Activated naive CD8-positive, alpha-beta T cell treated with anti-CD3 and anti-CD28 coated beads, Interleukin-2, amount 10 ng/mL, durations not matched to agents 7 days and 5 days (primary cell): ENCODE measurements at regions not wholly inside any gene's neighbourhood (a gene's known extent, or its start where the extent isn't known, plus 50 kb on each side); places are given as distances from the start of the nearest gene placed in this dataset.

Experiments
- ATAC-seq: fragments of 150-1000 bp; cut with Tn5 transposase; one replicate; pipeline ENCODE4 v1.10.0; 2021; ENCODE audit warnings: low read depth, moderate library complexity
- POLR2A ChIA-PET: fragments of 350-600 bp; sonication (Branson Sonifier 250); formaldehyde crosslinking; loops from one replicate; lab custom pipeline; 2021; ENCODE audit warnings: antibody characterized with exemption; lab: Charles Lee
- DNase-seq: peaks from one replicate; pipeline ENCODE4 v3.0.0; 2021
- H3K27ac Mint-ChIP-seq: one replicate; pipeline ENCODE4 v1.8.0; 2022; ENCODE audit warnings: mild to moderate bottlenecking, mixed read lengths
- H3K27me3 Mint-ChIP-seq: one replicate; pipeline ENCODE4 v1.8.0; 2022; ENCODE audit warnings: mild to moderate bottlenecking, moderate library complexity, mixed read lengths
- H3K36me3 Mint-ChIP-seq: one replicate; pipeline ENCODE4 v1.8.0; 2021; ENCODE audit warnings: mild to moderate bottlenecking, mixed read lengths
- H3K4me1 Mint-ChIP-seq: one replicate; pipeline ENCODE4 v1.8.0; 2021; ENCODE audit warnings: mixed read lengths
- H3K4me3 Mint-ChIP-seq: one replicate; pipeline ENCODE4 v1.8.0; 2022; ENCODE audit warnings: mild to moderate bottlenecking, moderate library complexity, mixed read lengths
- H3K9me3 Mint-ChIP-seq: one replicate; pipeline ENCODE4 v1.8.0; 2021; ENCODE audit warnings: mixed read lengths

GRCh38 chr18:43855376-43855775 is 578.1 kb upstream of the SYT4 start:
- H3K4me3 Mint-ChIP-seq = no peak overlapping the region
- ATAC-seq (no peak), DNase-seq (no peak)
- H3K36me3 Mint-ChIP-seq = no peaks in the 10 kb centered on the region
- POLR2A ChIA-PET = no interaction called here
- no peak overlapping the region for H3K27ac Mint-ChIP-seq
- H3K27me3 Mint-ChIP-seq = no peaks in the 10 kb centered on the region
- H3K4me1 Mint-ChIP-seq = no peaks in the 10 kb centered on the region
- peaks cover 3% of the 10 kb centered on the region for H3K9me3 Mint-ChIP-seq

- POLR2A ChIA-PET = no interaction called here
- DNase-seq = no peak
- no peak overlapping the region for H3K4me3 Mint-ChIP-seq
- no peaks in the 10 kb centered on the region for H3K4me1 Mint-ChIP-seq
- H3K27ac Mint-ChIP-seq = no peak overlapping the region
- no peaks in the 10 kb centered on the region for H3K9me3 Mint-ChIP-seq
- no peaks in the 10 kb centered on the region for H3K27me3 Mint-ChIP-seq
- no peak for ATAC-seq
- no peaks in the 10 kb centered on the region for H3K36me3 Mint-ChIP-seq
Observed at GRCh38 chr18:43863180-43863579, 585.9 kb upstream of the SYT4 start.

DNA sequence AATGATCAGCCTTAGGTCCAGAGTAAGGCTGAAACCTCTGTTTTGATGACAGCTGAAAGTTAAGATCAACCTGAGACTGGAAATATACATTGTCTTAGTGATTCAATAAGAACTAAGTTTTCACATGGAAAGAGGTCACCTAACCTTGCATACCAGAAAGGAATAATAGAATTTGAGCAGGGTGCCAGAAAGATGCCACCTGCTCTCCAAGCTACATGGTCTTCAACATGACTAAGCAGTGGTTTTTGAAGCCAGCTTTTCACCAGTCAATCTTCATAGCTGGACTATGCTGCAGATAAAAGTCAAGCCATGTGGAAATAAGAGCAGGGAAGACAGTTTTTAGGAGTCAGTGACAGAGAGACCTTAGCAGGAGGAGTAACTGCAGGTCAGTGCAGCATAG is 589.4 kb upstream of the SYT4 start:
- Mint-ChIP-seq H3K4me1 (no peaks in the 10 kb centered on the region), H3K4me3 (no peak overlapping the region)

DNA sequence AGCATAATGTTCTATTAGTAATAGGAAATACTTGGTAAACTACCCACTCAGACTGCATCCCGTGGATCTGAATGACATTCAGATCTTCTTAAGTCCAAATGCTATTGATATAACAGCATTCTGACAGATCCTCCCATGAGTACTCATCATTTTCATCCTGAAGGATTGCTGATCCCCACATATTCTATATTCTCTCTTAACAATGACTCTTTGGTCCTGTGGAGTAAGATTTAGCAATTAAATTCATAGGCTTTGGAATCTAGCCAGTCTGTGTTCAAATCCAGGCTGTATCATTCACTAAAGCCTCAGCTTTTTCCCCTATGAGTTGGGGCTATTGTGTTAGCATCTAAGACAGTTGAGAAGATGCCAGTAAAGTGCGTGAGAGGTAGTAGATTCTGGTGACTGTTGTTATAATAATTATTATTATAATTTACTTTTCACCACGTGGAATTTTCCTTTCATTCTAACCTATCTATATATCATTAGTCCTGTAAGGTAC is 591.3 kb upstream of the SYT4 start:
- ATAC-seq = no peak
- H3K27ac Mint-ChIP-seq = no peak overlapping the region
- no peak overlapping the region for H3K4me3 Mint-ChIP-seq
- H3K36me3 Mint-ChIP-seq = no peaks in the 10 kb centered on the region
- H3K27me3 Mint-ChIP-seq = no peaks in the 10 kb centered on the region
- POLR2A ChIA-PET = no interaction called here
- no peak for DNase-seq
- H3K4me1 Mint-ChIP-seq = no peaks in the 10 kb centered on the region
- H3K9me3 Mint-ChIP-seq = no peaks in the 10 kb centered on the region

More for the DNA sequence above, 589.4 kb upstream of the SYT4 start:
- H3K27me3 Mint-ChIP-seq = no peaks in the 10 kb centered on the region
- no peak overlapping the region for H3K27ac Mint-ChIP-seq
- DNase-seq (no peak), ATAC-seq (no peak)
- POLR2A ChIA-PET = no interaction called here
- no peaks in the 10 kb centered on the region for H3K36me3 Mint-ChIP-seq
- no peaks in the 10 kb centered on the region for H3K9me3 Mint-ChIP-seq

GRCh38 chr18:43869451-43870008 is 592.2 kb upstream of the SYT4 start:
- Mint-ChIP-seq H3K27ac (no peak overlapping the region), H3K36me3 (no peaks in the 10 kb centered on the region), H3K9me3 (no peaks in the 10 kb centered on the region), H3K4me1 (no peaks in the 10 kb centered on the region), H3K27me3 (no peaks in the 10 kb centered on the region), H3K4me3 (no peak overlapping the region)
- ATAC-seq (no peak), DNase-seq (no peak)
- POLR2A ChIA-PET = no interaction called here

GRCh38 chr18:43870626-43871025 is 593.3 kb upstream of the SYT4 start:
- H3K27ac Mint-ChIP-seq = no peak overlapping the region
- no peaks in the 10 kb centered on the region for H3K27me3 Mint-ChIP-seq
- ATAC-seq (no peak), DNase-seq (no peak)
- H3K9me3 Mint-ChIP-seq = no peaks in the 10 kb centered on the region
- POLR2A ChIA-PET = no interaction called here
- H3K36me3 Mint-ChIP-seq = no peaks in the 10 kb centered on the region
- no peaks in the 10 kb centered on the region for H3K4me1 Mint-ChIP-seq
- no peak overlapping the region for H3K4me3 Mint-ChIP-seq

DNA sequence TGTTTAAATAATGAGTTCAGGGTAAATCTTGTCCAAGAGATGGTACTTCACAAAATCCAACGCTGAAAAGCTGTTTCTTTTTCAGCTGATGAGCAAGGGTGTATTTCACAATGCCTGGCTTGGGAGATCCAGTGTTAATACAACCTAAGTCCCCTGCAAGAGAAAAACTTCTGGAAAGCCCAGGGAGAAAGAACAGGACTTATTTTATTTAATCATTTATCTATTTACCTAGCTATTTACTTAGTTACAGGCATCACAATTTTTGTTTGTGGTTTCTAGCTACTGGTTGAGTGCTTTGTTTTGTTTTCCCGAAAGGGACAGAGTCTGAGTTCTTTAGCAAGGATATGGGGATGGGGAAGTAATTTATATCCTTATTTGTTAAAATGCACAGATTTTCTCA is 598.2 kb upstream of the SYT4 start:
- Mint-ChIP-seq H3K27me3 (no peaks in the 10 kb centered on the region), H3K4me1 (no peaks in the 10 kb centered on the region), H3K9me3 (no peaks in the 10 kb centered on the region), H3K36me3 (no peaks in the 10 kb centered on the region), H3K4me3 (no peak overlapping the region), H3K27ac (no peak overlapping the region)
- POLR2A ChIA-PET = no interaction called here
- DNase-seq (no peak), ATAC-seq (no peak)

DNA sequence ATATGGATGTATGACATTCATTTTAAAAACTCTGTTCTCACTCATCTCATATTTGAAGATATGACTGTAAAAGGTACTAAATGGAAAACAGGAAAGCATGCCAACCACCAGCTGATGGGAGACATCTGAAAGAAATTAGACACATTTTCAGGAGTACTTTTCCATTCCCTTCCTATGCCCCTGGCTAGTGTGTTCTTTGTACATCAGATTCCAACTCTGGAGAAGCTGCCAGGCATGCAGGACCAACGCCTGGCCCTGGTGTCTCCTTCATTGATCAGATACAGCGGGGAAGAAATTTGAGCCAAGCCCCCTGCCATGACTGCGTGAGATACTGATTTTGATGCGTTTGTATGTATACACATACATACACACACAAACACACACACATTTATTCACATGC is 599.0 kb upstream of the SYT4 start:
- Mint-ChIP-seq H3K4me3 (no peak overlapping the region), H3K4me1 (no peaks in the 10 kb centered on the region), H3K27ac (no peak overlapping the region), H3K36me3 (no peaks in the 10 kb centered on the region), H3K27me3 (no peaks in the 10 kb centered on the region), H3K9me3 (no peaks in the 10 kb centered on the region)
- ATAC-seq (no peak), DNase-seq (no peak)
- POLR2A ChIA-PET = no interaction called here

DNA sequence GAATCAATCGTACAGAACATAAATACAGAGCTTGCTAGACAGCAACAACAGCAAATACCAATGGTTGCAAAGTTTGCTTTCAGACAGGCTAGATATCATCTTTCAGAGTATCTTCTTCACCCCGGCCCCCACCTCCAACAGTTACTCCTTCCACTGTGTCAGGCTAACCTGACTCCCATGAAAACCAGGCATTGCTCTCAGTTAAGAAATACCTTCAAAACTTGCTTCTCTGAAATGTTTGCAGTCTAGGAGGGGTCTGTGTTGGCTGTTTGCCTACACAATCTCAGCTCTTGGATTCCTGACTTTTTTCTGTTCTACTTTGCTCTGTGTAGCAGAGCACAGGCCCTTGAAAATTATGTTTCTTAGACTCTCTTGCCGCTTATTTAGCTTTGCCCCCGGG is 599.5 kb upstream of the SYT4 start:
- POLR2A ChIA-PET = no interaction called here
- no peaks in the 10 kb centered on the region for H3K36me3 Mint-ChIP-seq
- no peaks in the 10 kb centered on the region for H3K9me3 Mint-ChIP-seq
- H3K4me3 Mint-ChIP-seq = no peak overlapping the region
- ATAC-seq (no peak), DNase-seq (no peak)
- no peaks in the 10 kb centered on the region for H3K4me1 Mint-ChIP-seq
- H3K27me3 Mint-ChIP-seq = no peaks in the 10 kb centered on the region
- no peak overlapping the region for H3K27ac Mint-ChIP-seq

DNA sequence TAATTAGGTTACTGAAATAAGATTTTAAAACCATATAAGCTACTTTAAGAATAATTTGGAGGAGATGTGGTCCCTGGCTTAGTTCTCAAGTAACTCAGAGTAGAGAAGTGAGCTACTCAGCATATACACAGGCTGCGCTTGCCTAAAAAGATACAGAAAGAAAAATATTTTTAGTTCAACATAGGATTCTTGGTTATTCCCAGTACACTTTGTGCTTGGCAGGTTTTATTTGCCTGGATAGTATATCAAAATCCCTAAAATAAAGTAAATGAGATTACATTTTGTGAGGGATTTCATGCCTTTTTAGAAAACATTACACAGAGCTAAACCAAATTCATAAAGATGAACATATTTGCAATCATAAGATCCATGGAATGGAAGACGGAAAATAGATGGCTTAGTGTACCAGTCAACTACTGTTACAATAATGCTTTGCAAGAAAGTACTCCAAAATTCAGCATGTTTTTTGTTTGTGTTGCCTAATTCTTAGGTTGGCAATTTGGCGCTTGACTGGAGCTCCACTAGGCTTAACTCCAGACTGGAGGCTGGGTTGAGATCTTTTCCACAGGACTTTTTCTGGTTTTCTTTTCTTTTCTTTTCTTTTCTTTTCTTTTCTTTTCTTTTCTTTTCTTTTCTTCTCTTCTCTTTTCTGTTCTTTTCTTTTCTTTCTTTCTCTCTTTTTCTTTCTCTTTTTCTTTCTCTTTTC is 600.5 kb upstream of the SYT4 start:
- POLR2A ChIA-PET = no interaction called here
- Mint-ChIP-seq H3K4me1 (no peaks in the 10 kb centered on the region), H3K36me3 (no peaks in the 10 kb centered on the region), H3K27ac (no peak overlapping the region), H3K9me3 (no peaks in the 10 kb centered on the region), H3K27me3 (no peaks in the 10 kb centered on the region), H3K4me3 (no peak overlapping the region)
- no peak for DNase-seq
- no peak for ATAC-seq

GRCh38 chr18:43879415-43879814 is 602.1 kb upstream of the SYT4 start:
- Mint-ChIP-seq H3K9me3 (no peaks in the 10 kb centered on the region), H3K27me3 (no peaks in the 10 kb centered on the region)
- POLR2A ChIA-PET = no interaction called here

GRCh38 chr18:43882358-43883055 is 605.2 kb upstream of the SYT4 start:
- Mint-ChIP-seq H3K4me1 (no peaks in the 10 kb centered on the region), H3K27me3 (no peaks in the 10 kb centered on the region), H3K4me3 (no peak overlapping the region), H3K9me3 (peaks cover 3% of the 10 kb centered on the region), H3K27ac (no peak overlapping the region), H3K36me3 (no peaks in the 10 kb centered on the region)
- POLR2A ChIA-PET = no interaction called here
- no peak for DNase-seq
- no peak for ATAC-seq

More at GRCh38 chr18:43879415-43879814, 602.1 kb upstream of the SYT4 start:
- no peak overlapping the region for H3K27ac Mint-ChIP-seq
- no peaks in the 10 kb centered on the region for H3K36me3 Mint-ChIP-seq
- DNase-seq = no peak
- H3K4me1 Mint-ChIP-seq = no peaks in the 10 kb centered on the region
- ATAC-seq = no peak
- no peak overlapping the region for H3K4me3 Mint-ChIP-seq

DNA sequence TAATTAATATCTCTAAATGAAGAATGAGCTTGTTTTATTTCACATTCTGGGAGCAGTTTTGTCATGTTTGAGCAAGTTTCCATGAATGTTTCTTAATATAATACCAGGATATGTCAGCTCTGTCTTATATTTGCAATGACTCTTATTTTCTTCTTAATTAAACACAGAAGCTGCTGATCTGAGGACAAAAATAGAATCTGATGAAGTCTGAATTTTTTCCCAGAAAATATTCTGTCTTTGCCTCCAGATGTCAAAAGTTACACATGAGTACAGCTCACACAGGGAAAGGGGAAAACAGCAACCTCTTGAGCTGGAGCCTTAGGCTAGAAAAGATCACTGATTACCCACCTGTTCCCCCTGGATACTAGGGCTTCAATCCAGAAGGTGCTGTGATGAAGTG is 606.6 kb upstream of the SYT4 start:
- DNase-seq (no peak), ATAC-seq (no peak)
- Mint-ChIP-seq H3K27me3 (no peaks in the 10 kb centered on the region), H3K9me3 (peaks cover 3% of the 10 kb centered on the region), H3K36me3 (no peaks in the 10 kb centered on the region), H3K4me3 (no peak overlapping the region), H3K4me1 (no peaks in the 10 kb centered on the region), H3K27ac (no peak overlapping the region)
- POLR2A ChIA-PET = no interaction called here

DNA sequence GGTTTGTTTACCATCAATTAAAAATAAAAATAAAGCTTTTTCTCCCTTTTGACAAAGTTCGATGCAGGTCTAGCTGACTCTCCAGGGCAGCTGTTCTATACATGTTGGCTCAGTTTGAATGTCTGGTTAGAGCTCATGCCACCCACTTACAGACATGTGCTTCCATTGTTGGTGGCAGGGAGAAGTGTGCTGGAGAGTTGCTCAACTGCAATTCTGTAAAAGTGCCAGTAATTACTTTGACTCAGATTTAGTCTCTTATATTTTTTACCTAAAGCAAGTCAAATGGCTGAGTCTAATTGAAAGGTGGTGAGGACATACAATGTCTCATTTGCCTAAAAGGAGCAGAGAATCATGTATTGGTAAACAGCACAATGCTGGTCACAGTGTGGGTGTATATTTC is 609.1 kb upstream of the SYT4 start:
- no peak overlapping the region for H3K27ac Mint-ChIP-seq
- POLR2A ChIA-PET = no interaction called here
- DNase-seq = no peak
- H3K36me3 Mint-ChIP-seq = no peaks in the 10 kb centered on the region
- no peak for ATAC-seq
- H3K4me3 Mint-ChIP-seq = no peak overlapping the region
- H3K4me1 Mint-ChIP-seq = no peaks in the 10 kb centered on the region
- H3K27me3 Mint-ChIP-seq = no peaks in the 10 kb centered on the region
- peaks cover 3% of the 10 kb centered on the region for H3K9me3 Mint-ChIP-seq
